HCT116 (cell line): ENCODE measurements at regions not wholly inside any gene's neighbourhood (a gene's known extent, or its start where the extent isn't known, plus 50 kb on each side); places are given as distances from the start of the nearest gene placed in this dataset.

Experiments
- ATAC-seq: fragments of 200-7000 bp; cut with Tn5 transposase; 2 replicates; pipeline ENCODE4 v1.9.1; 2020; ENCODE audit warnings: mild to moderate bottlenecking, moderate library complexity
- BruUV-seq: library from RNA; stranded (reverse); fragments of 400-500 nt; replicated peaks from 2 replicates; lab custom pipeline; 2021; lab: Mats Ljungman, UMichigan
- CTCF ChIA-PET: fragments of 300-600 bp; sonication (Branson Sonifier 250); formaldehyde crosslinking; loops from one replicate; lab custom pipeline; 2021; ENCODE audit warnings: antibody characterized with exemption; lab: Charles Lee
- POLR2A ChIA-PET: fragments of 300-600, 350-600 bp; sonication (Branson Sonifier 250); formaldehyde crosslinking; loops from one replicate; lab custom pipeline; 2021; ENCODE audit warnings: antibody characterized with exemption; lab: Charles Lee
- RAD21 ChIA-PET, 2 experiments: fragments of 300-600 bp; sonication (Branson Sonifier 250); formaldehyde crosslinking; loops; one replicate each; lab custom pipeline; 2023; ENCODE audit warnings: low total read pairs in 2 of 2; ENCODE audit not compliant: uncharacterized antibody in 2 of 2, unreplicated experiment in 2 of 2, low non-redundant PET in 1 of 2; lab: Charles Lee
- DNase-seq: peaks from one replicate; pipeline ENCODE4 v3.0.0-alpha.2; 2010; ENCODE audit warnings: low read depth, low spot score
- H2AFZ ChIP-seq: fragments of 200-600 bp; shearing (Covaris generic), sonication (generic); 2 replicates; pipeline ENCODE4 v1.6.1; 2017; ENCODE audit warnings: low read depth, mixed run types, mixed read lengths, antibody characterized with exemption, low read length; ENCODE audit not compliant: poor library complexity, severe bottlenecking
- H3K27ac ChIP-seq: 2 replicates; pipeline ENCODE4 v1.5.1; 2012; ENCODE audit warnings: low read depth, low read length
- H3K27me3 ChIP-seq: fragments of 200-600 bp; sonication (generic); 2 replicates; pipeline ENCODE4 v1.6.1; 2016; ENCODE audit warnings: mixed run types, low read length, mixed read lengths; ENCODE audit not compliant: insufficient read depth
- H3K36me3 ChIP-seq, 2 experiments: fragments of 200-500 bp in 1 of 2; fragments of 200-600 bp in 1 of 2; sonication (Bioruptor generic) in 1 of 2; sonication (generic) in 1 of 2; 2 replicates each; pipeline versions ENCODE4 v1.5.1 to v1.6.1; 2014 to 2016; ENCODE audit warnings: low read length in 2 of 2, inconsistent platforms in 1 of 2, mixed read lengths in 1 of 2, mixed run types in 1 of 2; ENCODE audit not compliant: insufficient read depth in 2 of 2, control insufficient read depth in 1 of 2
- H3K4me1 ChIP-seq, 2 experiments: fragments of 200-600 bp in 1 of 2; sonication (generic) in 1 of 2; 2 replicates each; pipeline versions ENCODE4 v1.5.1 to v1.6.1; 2012 to 2017; ENCODE audit warnings: low read length in 2 of 2, inconsistent platforms in 1 of 2, mild to moderate bottlenecking in 1 of 2, mixed read lengths in 1 of 2, mixed run types in 1 of 2, moderate library complexity in 1 of 2; ENCODE audit not compliant: insufficient read depth in 2 of 2, control insufficient read depth in 1 of 2
- H3K4me2 ChIP-seq: fragments of 200-600 bp; sonication (generic); 2 replicates; pipeline ENCODE4 v1.6.1; 2017; ENCODE audit warnings: mixed run types, low read length, mixed read lengths
- H3K4me3 ChIP-seq, 2 experiments: fragments of 200-600 bp in 1 of 2; sonication (generic) in 1 of 2; replicated peaks in 1 of 2; 2 replicates each; pipeline ENCODE4 v1.5.1; 2011 to 2016; ENCODE audit warnings: low read length in 2 of 2, control low read depth in 1 of 2, low read depth in 1 of 2, mild to moderate bottlenecking in 1 of 2, mixed read lengths in 1 of 2, mixed run types in 1 of 2
- H3K79me2 ChIP-seq: fragments of 200-600 bp; sonication (generic); 2 replicates; pipeline ENCODE4 v1.6.1; 2017; ENCODE audit warnings: mild to moderate bottlenecking, mixed run types, low read length, moderate library complexity, mixed read lengths; ENCODE audit not compliant: insufficient read depth
- H3K9ac ChIP-seq: fragments of 200-600 bp; sonication (generic); 2 replicates; pipeline ENCODE4 v1.6.1; 2016; ENCODE audit warnings: low read length, mixed read lengths
- H3K9me2 ChIP-seq: fragments of 200-600 bp; sonication (generic), shearing (Covaris generic); 2 replicates; pipeline ENCODE4 v1.6.1; 2017; ENCODE audit warnings: mixed run types, mild to moderate bottlenecking, moderate library complexity; ENCODE audit not compliant: insufficient read depth
- H3K9me3 ChIP-seq, 2 experiments: fragments of 200-500 bp in 1 of 2; fragments of 200-600 bp in 1 of 2; sonication (Bioruptor generic) in 1 of 2; sonication (generic) in 1 of 2; 2 replicates each; pipeline ENCODE4 v1.6.1; 2014 to 2017; ENCODE audit warnings: low read length in 2 of 2, mixed read lengths in 2 of 2, inconsistent platforms in 1 of 2, low read depth in 1 of 2, mild to moderate bottlenecking in 1 of 2, mixed run types in 1 of 2, moderate library complexity in 1 of 2; ENCODE audit not compliant: control insufficient read depth in 1 of 2, insufficient read depth in 1 of 2
- H4K20me1 ChIP-seq: fragments of 200-600 bp; sonication (generic), shearing (Covaris generic); 2 replicates; pipeline ENCODE4 v1.6.1; 2017; ENCODE audit warnings: mixed run types, mild to moderate bottlenecking, moderate library complexity; ENCODE audit not compliant: insufficient read depth
- ATF3 ChIP-seq: IDR thresholded peaks from 2 replicates; pipeline ENCODE4 v1.6.1; 2012
- CTCF ChIP-seq, 3 experiments: fragments of 200-600 bp in 1 of 3; sonication (generic) in 1 of 3; IDR thresholded peaks in 2 of 3; conservative IDR thresholded peaks in 1 of 3; 2 replicates each; pipeline ENCODE4 v1.5.1; 2012 to 2017; ENCODE audit warnings: low read depth in 2 of 3, low read length in 2 of 3, antibody characterized with exemption in 1 of 3, borderline replicate concordance in 1 of 3, control low read depth in 1 of 3, mild to moderate bottlenecking in 1 of 3, mixed read lengths in 1 of 3, mixed run types in 1 of 3, moderate library complexity in 1 of 3; ENCODE audit not compliant: insufficient read depth in 1 of 3
- ELF1 ChIP-seq: IDR thresholded peaks from 2 replicates; pipeline ENCODE4 v1.6.1; 2012; ENCODE audit warnings: low read depth, borderline replicate concordance
- EZH2phosphoT487 ChIP-seq: fragments of 200-600 bp; IDR thresholded peaks from 2 replicates; pipeline ENCODE4 v1.6.1; 2018; ENCODE audit warnings: antibody characterized with exemption, borderline replicate concordance
- POLR2A ChIP-seq: IDR thresholded peaks from 2 replicates; pipeline ENCODE4 v1.7.0; 2011; ENCODE audit warnings: borderline replicate concordance; ENCODE audit not compliant: insufficient read depth, insufficient read length; ENCODE audit errors: extremely low read depth
- POLR2AphosphoS5 ChIP-seq: IDR thresholded peaks from 2 replicates; pipeline ENCODE4 v1.6.1; 2011; ENCODE audit warnings: mild to moderate bottlenecking, low read depth, low read length, moderate library complexity
- REST ChIP-seq: IDR thresholded peaks from 2 replicates; pipeline ENCODE4 v1.6.1; 2012; ENCODE audit warnings: low read depth
- SP1 ChIP-seq: IDR thresholded peaks from 2 replicates; pipeline ENCODE4 v1.6.1; 2012; ENCODE audit warnings: low read depth
- TCF7L2 ChIP-seq: IDR thresholded peaks from 2 replicates; pipeline ENCODE4 v1.7.0; 2011; ENCODE audit warnings: borderline replicate concordance, inconsistent platforms; ENCODE audit not compliant: insufficient read depth, insufficient read length; ENCODE audit errors: extremely low read depth
- YY1 ChIP-seq: IDR thresholded peaks from 2 replicates; pipeline ENCODE4 v1.6.1; 2011; ENCODE audit warnings: low read length, low read depth, moderate library complexity, mild to moderate bottlenecking; ENCODE audit not compliant: insufficient replicate concordance; ENCODE audit errors: extremely low read depth
- ZFX ChIP-seq: fragments of 450-650 bp; IDR thresholded peaks from 2 replicates; pipeline ENCODE4 v1.6.1; 2017
- intact Hi-C: fragments of 100-400 bp; cut with micrococcal nuclease; formaldehyde crosslinking; loops from 2 replicates; pipeline ENCODE4 v1.10.0; 2022

- no peaks in the 10 kb centered on the region for H3K36me3 ChIP-seq
- no peaks in the 10 kb centered on the region for H3K4me1 ChIP-seq
- H3K4me3 ChIP-seq, result no peak overlapping the region
- no peak overlapping the region for H3K4me2 ChIP-seq
- POLR2A ChIA-PET, result no interaction called here
- no peaks in the 10 kb centered on the region for H4K20me1 ChIP-seq
- no peaks in the 10 kb centered on the region; the same call in 1 of the 2 replicates for H3K9me2 ChIP-seq
- H3K27ac ChIP-seq, result no peak overlapping the region
- TF ChIP-seq POLR2A, result no peak
- no peak for TF ChIP-seq SP1
- no peak for TF ChIP-seq ELF1
- no peak for TF ChIP-seq REST
- TF ChIP-seq TCF7L2, result no peak
- no peak for TF ChIP-seq ATF3
- no peak for TF ChIP-seq YY1
- TF ChIP-seq EZH2phosphoT487, result no peak
- no peak for TF ChIP-seq ZFX
- TF ChIP-seq POLR2AphosphoS5, result no peak
- no peak for TF ChIP-seq CTCF (IDR thresholded peaks at IDR 0.05 in 2 of 3, conservative IDR thresholded peaks at IDR 0.05 in 1 of 3; ENCODE audit: borderline replicate concordance in 1 of 3, insufficient read depth in 1 of 3, low read depth in 2 of 3, low read length in 2 of 3)
- ATAC-seq (no peak), DNase-seq (no peak)
- H3K79me2 ChIP-seq, result no peaks in the 10 kb centered on the region
- H2AFZ ChIP-seq, result no peak overlapping the region
- CTCF ChIA-PET, result no interaction called here
- no peaks in the 10 kb centered on the region for H3K27me3 ChIP-seq
- H3K9me3 ChIP-seq, result no peaks in the 10 kb centered on the region
- RAD21 ChIA-PET, result no interaction called here
- intact Hi-C loops, result no loop called here
- no TSS peak for BruUV-seq
- H3K9ac ChIP-seq, result no peak overlapping the region
Measured at GRCh38 chr7:108628678-108629077, 59.0 kb downstream of the DNAJB9 start.
